ENCODE measurements at regions not wholly inside any gene's neighbourhood (a gene's known extent, or its start where the extent isn't known, plus 50 kb on each side); places are given as distances from the start of the nearest gene placed in this dataset.
A peak's percentile ranks its signal among the peaks of the same experiment; 100 is the strongest.

- H3K4me3 ChIP-seq = no peak overlapping the region
- H3K9me3 ChIP-seq (ENCODE audit: low read depth, low read length) = no peaks in the 10 kb centered on the region
- no peak for DNase-seq (ENCODE audit: low read depth, low spot score)
- H3K9ac ChIP-seq (ENCODE audit: insufficient read length) = no peak overlapping the region
- H3K36me3 ChIP-seq (ENCODE audit: insufficient read depth, low read length) = peaks cover 6% of the 10 kb centered on the region; the same call in 1 of the 2 replicates
- no peak for TF ChIP-seq FOXP2 (optimal IDR thresholded peaks at IDR 0.05; ENCODE audit: control extremely low read depth, extremely low read length, insufficient read depth)
- TF ChIP-seq EZH2 (IDR thresholded peaks at IDR 0.05) = no peak
- TF ChIP-seq POLR2AphosphoS5 (IDR thresholded peaks at IDR 0.05; ENCODE audit: borderline replicate concordance, low read depth, low read length) = no peak
- no peak overlapping the region for H3K27ac ChIP-seq
Observed at GRCh38 chr22:25437414-25438160, 126.9 kb upstream of the GRK3 start.

DNA sequence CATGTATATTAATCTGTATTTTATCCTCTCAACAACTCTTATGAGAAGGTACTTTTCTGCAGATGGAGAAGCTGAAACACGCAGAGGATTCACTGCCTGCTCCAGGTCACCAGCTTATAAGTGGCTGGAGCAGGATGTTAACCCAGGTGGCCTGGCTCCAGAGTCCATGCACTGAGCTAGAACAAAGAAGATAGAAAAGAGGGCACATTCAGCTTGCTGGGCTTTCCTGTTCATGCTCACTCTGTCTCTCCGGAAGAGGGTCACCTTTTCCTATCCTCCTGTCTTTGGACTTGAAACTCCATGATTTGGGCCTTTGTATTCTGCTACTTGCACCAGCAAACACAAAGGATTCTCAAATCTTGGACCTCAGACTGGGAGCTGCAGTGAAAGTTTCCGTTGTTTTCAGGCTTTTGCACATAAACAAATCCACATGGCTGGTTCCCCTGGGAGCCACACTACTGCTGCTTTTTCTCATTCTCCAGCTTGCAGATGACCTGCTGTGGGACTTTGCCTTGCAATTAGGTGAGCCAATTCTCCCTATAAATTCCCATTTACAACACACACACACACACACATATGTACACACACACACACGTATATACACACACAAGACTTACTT lies 117.3 kb upstream of the GRK3 start:
- H3K27ac ChIP-seq = no peak overlapping the region
- no peaks in the 10 kb centered on the region for H3K9me3 ChIP-seq (ENCODE audit: low read depth, low read length)
- H3K4me3 ChIP-seq = peak overlapping the region; percentile 98
- H3K9ac ChIP-seq (ENCODE audit: insufficient read length) = peak overlapping the region; percentile 99
- peaks cover 23% of the 10 kb centered on the region for H3K36me3 ChIP-seq (ENCODE audit: insufficient read depth, low read length)
- no peak for DNase-seq (ENCODE audit: low read depth, low spot score)
- TF ChIP-seq FOXP2 (optimal IDR thresholded peaks at IDR 0.05; ENCODE audit: control extremely low read depth, extremely low read length, insufficient read depth) (no peak), EZH2 (IDR thresholded peaks at IDR 0.05) (no peak), POLR2AphosphoS5 (IDR thresholded peaks at IDR 0.05; ENCODE audit: borderline replicate concordance, low read depth, low read length) (no peak)

DNA sequence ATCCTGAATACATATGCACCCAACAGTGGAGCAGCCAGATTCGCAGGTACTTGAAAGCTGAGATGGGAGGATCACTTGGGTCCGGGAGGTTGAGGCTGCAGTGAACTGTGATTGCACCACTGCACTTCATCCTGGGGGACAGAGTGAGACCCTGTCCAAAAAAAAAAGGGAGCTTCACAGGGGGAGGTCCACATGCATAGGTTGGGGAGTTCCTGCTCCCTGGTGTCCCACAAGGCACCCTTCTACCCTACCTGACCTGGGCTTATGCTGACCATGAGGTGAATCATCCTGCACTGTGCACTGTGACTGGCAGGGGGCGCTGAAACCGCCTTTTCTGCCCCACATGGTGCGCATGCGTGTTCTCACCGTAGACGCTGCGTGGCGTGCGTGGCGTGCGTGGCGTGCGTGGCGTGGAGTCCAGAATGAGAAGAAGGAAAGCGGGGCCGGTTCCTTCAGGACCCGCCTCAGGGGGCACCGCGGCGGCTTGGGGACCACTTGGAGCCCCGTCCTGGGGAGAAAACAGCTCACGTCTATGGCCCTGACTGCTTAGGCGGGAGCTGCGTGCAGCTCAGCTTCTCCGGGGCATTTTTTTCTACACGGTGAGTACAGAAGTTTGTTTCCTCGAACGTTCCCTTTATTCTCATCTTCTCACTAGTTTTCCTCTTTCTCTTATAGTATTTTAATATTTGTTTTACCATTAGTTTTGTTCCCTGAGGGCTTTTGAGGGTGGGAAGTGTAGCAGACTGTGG lies 116.6 kb upstream of the GRK3 start:
- Histone ChIP-seq H3K9me3 (ENCODE audit: low read depth, low read length) (no peaks in the 10 kb centered on the region), H3K9ac (ENCODE audit: insufficient read length) (peak overlapping the region; percentile 99), H3K36me3 (ENCODE audit: insufficient read depth, low read length) (peaks cover 23% of the 10 kb centered on the region), H3K27ac (no peak overlapping the region), H3K4me3 (peak overlapping the region; percentile 98)
- DNase-seq (ENCODE audit: low read depth, low spot score) = no peak
- TF ChIP-seq EZH2 (IDR thresholded peaks at IDR 0.05) (no peak), POLR2AphosphoS5 (IDR thresholded peaks at IDR 0.05; ENCODE audit: borderline replicate concordance, low read depth, low read length) (peak; percentile 84; the same call in 1 of the 2 replicates)

- H3K36me3 ChIP-seq (ENCODE audit: insufficient read depth, low read length) = peaks cover 20% of the 10 kb centered on the region
- H3K27ac ChIP-seq = no peak overlapping the region
- no peak for DNase-seq (ENCODE audit: low read depth, low spot score)
- no peaks in the 10 kb centered on the region for H3K9me3 ChIP-seq (ENCODE audit: low read depth, low read length)
- peak overlapping the region; percentile 98 for H3K4me3 ChIP-seq
- TF ChIP-seq POLR2AphosphoS5 (IDR thresholded peaks at IDR 0.05; ENCODE audit: borderline replicate concordance, low read depth, low read length) (no peak), EZH2 (IDR thresholded peaks at IDR 0.05) (no peak), FOXP2 (optimal IDR thresholded peaks at IDR 0.05; ENCODE audit: control extremely low read depth, extremely low read length, insufficient read depth) (no peak)
- H3K9ac ChIP-seq (ENCODE audit: insufficient read length) = peak overlapping the region; percentile 99
Observed at GRCh38 chr22:25448435-25449051, 115.9 kb upstream of the GRK3 start.

DNA sequence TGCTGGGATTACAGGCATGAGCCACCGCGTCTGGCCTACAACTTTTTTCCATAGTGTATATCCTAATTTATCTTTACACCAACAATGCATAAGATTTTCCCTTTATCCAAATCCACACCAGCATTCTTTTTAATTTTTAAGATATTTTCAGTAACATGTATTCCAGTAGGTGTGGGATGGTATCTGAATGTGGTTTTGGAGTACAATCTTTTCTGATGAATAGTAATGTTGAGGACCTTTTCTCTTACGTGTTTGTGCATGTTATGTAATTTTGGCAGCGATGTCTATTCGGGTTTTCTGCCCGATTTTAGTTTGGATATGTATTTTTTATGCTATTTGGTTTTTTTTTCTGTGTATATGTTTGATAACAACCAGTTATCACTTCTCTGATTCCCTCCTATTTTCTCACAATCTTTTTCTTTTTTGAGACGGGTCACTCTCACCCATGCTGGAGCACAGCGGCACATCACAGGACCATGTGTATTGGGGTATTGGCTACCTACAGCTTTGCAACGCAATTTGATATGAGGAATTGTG lies 114.6 kb upstream of the GRK3 start:
- DNase-seq (ENCODE audit: low read depth, low spot score) = no peak
- Histone ChIP-seq H3K9me3 (ENCODE audit: low read depth, low read length) (no peaks in the 10 kb centered on the region), H3K4me3 (peak overlapping the region; percentile 98), H3K36me3 (ENCODE audit: insufficient read depth, low read length) (peaks cover 25% of the 10 kb centered on the region), H3K27ac (no peak overlapping the region), H3K9ac (ENCODE audit: insufficient read length) (peak overlapping the region; percentile 99)
- TF ChIP-seq FOXP2 (optimal IDR thresholded peaks at IDR 0.05; ENCODE audit: control extremely low read depth, extremely low read length, insufficient read depth) (no peak), POLR2AphosphoS5 (IDR thresholded peaks at IDR 0.05; ENCODE audit: borderline replicate concordance, low read depth, low read length) (no peak), EZH2 (IDR thresholded peaks at IDR 0.05) (no peak)

DNA sequence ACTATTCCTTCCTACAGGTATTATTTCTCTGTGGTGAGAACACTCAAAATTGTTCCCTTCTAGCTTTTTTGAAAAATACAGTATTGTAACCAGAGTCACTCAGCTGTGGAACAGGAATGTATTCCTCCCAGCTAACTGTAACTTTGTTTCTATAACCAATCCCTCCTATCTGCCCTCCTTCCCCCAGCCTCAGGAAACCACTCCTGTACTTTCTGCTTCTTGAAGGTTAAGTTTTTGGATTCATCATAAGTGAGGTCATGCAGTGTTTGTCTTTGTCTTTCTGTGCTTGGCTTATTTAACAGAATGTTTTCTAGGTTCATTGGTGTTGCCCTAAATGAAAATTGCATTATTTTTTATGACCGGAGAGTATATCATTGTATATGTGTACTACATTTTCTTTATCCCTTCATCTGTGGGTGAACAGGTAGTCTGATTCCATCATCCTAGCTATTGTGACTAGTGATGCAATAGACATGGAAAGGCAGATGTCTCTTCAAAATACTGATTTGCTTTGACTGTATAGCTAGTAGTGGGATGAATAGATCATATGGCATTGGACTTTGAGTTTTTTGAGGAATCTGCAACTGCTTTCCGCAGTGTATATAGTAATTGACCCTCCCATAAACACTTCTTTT lies 112.9 kb upstream of the GRK3 start:
- H3K9ac ChIP-seq (ENCODE audit: insufficient read length) = peak overlapping the region; percentile 53
- DNase-seq (ENCODE audit: low read depth, low spot score) = no peak
- H3K36me3 ChIP-seq (ENCODE audit: insufficient read depth, low read length) = peaks cover 24% of the 10 kb centered on the region
- TF ChIP-seq EZH2 (IDR thresholded peaks at IDR 0.05) = no peak
- no peak for TF ChIP-seq POLR2AphosphoS5 (IDR thresholded peaks at IDR 0.05; ENCODE audit: borderline replicate concordance, low read depth, low read length)
- no peak for TF ChIP-seq FOXP2 (optimal IDR thresholded peaks at IDR 0.05; ENCODE audit: control extremely low read depth, extremely low read length, insufficient read depth)
- no peak overlapping the region for H3K27ac ChIP-seq
- H3K4me3 ChIP-seq = no peak overlapping the region
- H3K9me3 ChIP-seq (ENCODE audit: low read depth, low read length) = no peaks in the 10 kb centered on the region

- DNase-seq (ENCODE audit: low read depth, low spot score) = no peak
- no peak for TF ChIP-seq EZH2 (IDR thresholded peaks at IDR 0.05)
- TF ChIP-seq POLR2AphosphoS5 (IDR thresholded peaks at IDR 0.05; ENCODE audit: borderline replicate concordance, low read depth, low read length) = no peak
- no peak for TF ChIP-seq FOXP2 (optimal IDR thresholded peaks at IDR 0.05; ENCODE audit: control extremely low read depth, extremely low read length, insufficient read depth)
- H3K9me3 ChIP-seq (ENCODE audit: low read depth, low read length) = no peaks in the 10 kb centered on the region
- no peak overlapping the region for H3K27ac ChIP-seq
- H3K36me3 ChIP-seq (ENCODE audit: insufficient read depth, low read length) = peaks cover 26% of the 10 kb centered on the region
- H3K4me3 ChIP-seq = no peak overlapping the region
- peak overlapping the region; percentile 53 for H3K9ac ChIP-seq (ENCODE audit: insufficient read length)
Observed at GRCh38 chr22:25452116-25452700, 112.3 kb upstream of the GRK3 start.
